ENCODE measurements at regions not wholly inside any gene's neighbourhood (a gene's known extent, or its start where the extent isn't known, plus 50 kb on each side); places are given as distances from the start of the nearest gene placed in this dataset.

GRCh38 chr12:47378222-47378582, 298.4 kb upstream of the AMIGO2 start:
- TF ChIP-seq, protein P1, sequence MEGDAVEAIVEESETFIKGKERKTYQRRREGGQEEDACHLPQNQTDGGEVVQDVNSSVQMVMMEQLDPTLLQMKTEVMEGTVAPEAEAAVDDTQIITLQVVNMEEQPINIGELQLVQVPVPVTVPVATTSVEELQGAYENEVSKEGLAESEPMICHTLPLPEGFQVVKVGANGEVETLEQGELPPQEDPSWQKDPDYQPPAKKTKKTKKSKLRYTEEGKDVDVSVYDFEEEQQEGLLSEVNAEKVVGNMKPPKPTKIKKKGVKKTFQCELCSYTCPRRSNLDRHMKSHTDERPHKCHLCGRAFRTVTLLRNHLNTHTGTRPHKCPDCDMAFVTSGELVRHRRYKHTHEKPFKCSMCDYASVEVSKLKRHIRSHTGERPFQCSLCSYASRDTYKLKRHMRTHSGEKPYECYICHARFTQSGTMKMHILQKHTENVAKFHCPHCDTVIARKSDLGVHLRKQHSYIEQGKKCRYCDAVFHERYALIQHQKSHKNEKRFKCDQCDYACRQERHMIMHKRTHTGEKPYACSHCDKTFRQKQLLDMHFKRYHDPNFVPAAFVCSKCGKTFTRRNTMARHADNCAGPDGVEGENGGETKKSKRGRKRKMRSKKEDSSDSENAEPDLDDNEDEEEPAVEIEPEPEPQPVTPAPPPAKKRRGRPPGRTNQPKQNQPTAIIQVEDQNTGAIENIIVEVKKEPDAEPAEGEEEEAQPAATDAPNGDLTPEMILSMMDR (conservative IDR thresholded peaks at IDR 0.05; ENCODE audit: low read depth, low read length), result no peak
- no peak for TF ChIP-seq EZH2phosphoT487 (IDR thresholded peaks at IDR 0.05; ENCODE audit: borderline replicate concordance, low read length)

Measured in PC-3 (cell line).